Fibroblast of lung (primary cell): ENCODE measurements at regions not wholly inside any gene's neighbourhood (a gene's known extent, or its start where the extent isn't known, plus 50 kb on each side); places are given as distances from the start of the nearest gene placed in this dataset.

ENCODE experiments used
- CTCF ChIP-seq, 2 donors: IDR thresholded peaks in 1 of 2; conservative IDR thresholded peaks in 1 of 2; 1 replicate in 1 of 2; 2 replicates in 1 of 2; pipeline ENCODE4 v1.5.1; 2011 to 2012; ENCODE audit warnings: low read length in 2 of 2, control low read depth in 1 of 2, inconsistent platforms in 1 of 2, low read depth in 1 of 2, mild to moderate bottlenecking in 1 of 2
- EZH2 ChIP-seq: IDR thresholded peaks from 2 replicates; pipeline ENCODE4 v1.5.1; 2012; ENCODE audit warnings: low read length, control low read depth, mild to moderate bottlenecking; ENCODE audit errors: missing control alignments

GRCh38 chr6:6994796-6995195 lies 113.0 kb upstream of the RREB1 start:
- no peak for TF ChIP-seq CTCF (conservative IDR thresholded peaks at IDR 0.05 in 1 of 2, IDR thresholded peaks at IDR 0.05 in 1 of 2; ENCODE audit: low read depth in 1 of 2, low read length in 2 of 2)
- TF ChIP-seq EZH2: no peak
